B cell (primary cell): ENCODE measurements at regions not wholly inside any gene's neighbourhood (a gene's known extent, or its start where the extent isn't known, plus 50 kb on each side); places are given as distances from the start of the nearest gene placed in this dataset.

ENCODE experiments used
- ATAC-seq: fragments of 200-7000 bp; cut with Tn5 transposase; one replicate; pipeline ENCODE4 v1.10.0; 2021; ENCODE audit warnings: low read depth, mild to moderate bottlenecking, moderate number of reproducible peaks, moderate library complexity
- CTCF ChIA-PET: fragments of 350-600 bp; sonication (Branson Sonifier 250); formaldehyde crosslinking; loops from one replicate; lab custom pipeline; 2021; ENCODE audit warnings: antibody characterized with exemption, inconsistent platforms; lab: Charles Lee
- POLR2A ChIA-PET: fragments of 350-600 bp; sonication (Branson Sonifier 250); formaldehyde crosslinking; loops from one replicate; lab custom pipeline; 2021; ENCODE audit warnings: antibody characterized with exemption; lab: Charles Lee
- DNase-seq: peaks from one replicate; pipeline ENCODE4 v3.0.0; 2013
- H2AFZ ChIP-seq: 2 replicates; pipeline ENCODE4 v1.6.1; 2012; ENCODE audit warnings: mild to moderate bottlenecking, low read depth, low read length; ENCODE audit not compliant: insufficient read depth, poor library complexity, severe bottlenecking
- H3K27ac ChIP-seq, 2 donors: 1 replicate in 1 of 2; 2 replicates in 1 of 2; pipeline ENCODE4 v1.5.1; 2012 to 2013; ENCODE audit warnings: low read length in 2 of 2, mild to moderate bottlenecking in 2 of 2, moderate library complexity in 1 of 2
- H3K27me3 ChIP-seq, 4 experiments: fragments of 200-600 bp in 1 of 4; sonication (generic) in 1 of 4; replicated peaks in 1 of 4; 1 replicate in 2 of 4; 2 replicates in 2 of 4; pipeline versions ENCODE4 v1.6.1 to v1.7.0; 2013 to 2016; ENCODE audit warnings: low read length in 3 of 4, mild to moderate bottlenecking in 2 of 4, mixed read lengths in 1 of 4, moderate library complexity in 1 of 4; ENCODE audit not compliant: insufficient read depth in 4 of 4, control insufficient read depth in 3 of 4; ENCODE audit errors: control extremely low read depth in 1 of 4
- H3K36me3 ChIP-seq, 2 experiments: replicated peaks in 1 of 2; 1 replicate in 1 of 2; 2 replicates in 1 of 2; pipeline versions ENCODE4 v1.6.1 to v1.7.1; 2013; ENCODE audit warnings: low read length in 1 of 2; ENCODE audit not compliant: insufficient read depth in 2 of 2, control insufficient read depth in 1 of 2; ENCODE audit errors: control extremely low read depth in 1 of 2, extremely low read depth in 1 of 2
- H3K4me1 ChIP-seq, 2 donors: fragments of 200-600 bp in 1 of 2; sonication (generic) in 1 of 2; 1 replicate in 1 of 2; 2 replicates in 1 of 2; pipeline versions ENCODE4 v1.5.1 to v1.6.1; 2013 to 2017; ENCODE audit warnings: low read length in 2 of 2; ENCODE audit not compliant: control insufficient read depth in 2 of 2, insufficient read depth in 2 of 2
- H3K4me2 ChIP-seq: replicated peaks from 2 replicates; pipeline ENCODE3; 2012; ENCODE audit warnings: mild to moderate bottlenecking, low read depth, low read length; ENCODE audit not compliant: poor library complexity, severe bottlenecking
- H3K4me3 ChIP-seq, 5 experiments: fragments of 200-600 bp in 1 of 5; sonication (generic) in 1 of 5; 1 replicate in 3 of 5; 2 replicates in 2 of 5; pipeline versions ENCODE4 v1.5.1 to v1.7.0; 2011 to 2016; ENCODE audit warnings: low read length in 4 of 5, mild to moderate bottlenecking in 4 of 5, low read depth in 2 of 5, control low read depth in 1 of 5, moderate library complexity in 1 of 5; ENCODE audit not compliant: insufficient read depth in 1 of 5; ENCODE audit errors: control extremely low read depth in 1 of 5, extremely low read depth in 1 of 5
- H3K79me2 ChIP-seq: fragments of 200-600 bp; sonication (generic); one replicate; pipeline ENCODE4 v1.6.0; 2016; ENCODE audit warnings: low read length; ENCODE audit not compliant: control insufficient read depth, insufficient read depth
- H3K9ac ChIP-seq: fragments of 200-600 bp; sonication (generic); 2 replicates; pipeline ENCODE4 v1.6.1; 2017; ENCODE audit warnings: mild to moderate bottlenecking, low read length, moderate library complexity
- H3K9me3 ChIP-seq, 3 donors: one replicate each; pipeline versions ENCODE4 v1.6.1 to v1.7.1; 2013; ENCODE audit warnings: low read length in 2 of 3; ENCODE audit not compliant: control insufficient read depth in 2 of 3, insufficient read depth in 1 of 3; ENCODE audit errors: control extremely low read depth in 1 of 3
- H4K20me1 ChIP-seq: 2 replicates; pipeline ENCODE4 v1.6.0; 2012; ENCODE audit warnings: mild to moderate bottlenecking, low read length; ENCODE audit not compliant: insufficient read depth, control insufficient read depth, poor library complexity, severe bottlenecking
- H3K27ac Mint-ChIP-seq: one replicate; pipeline ENCODE4 v1.8.0; 2021; ENCODE audit warnings: mixed read lengths
- H3K27me3 Mint-ChIP-seq: one replicate; pipeline ENCODE4 v1.8.0; 2021; ENCODE audit warnings: mixed read lengths
- H3K4me1 Mint-ChIP-seq: one replicate; pipeline ENCODE4 v1.8.0; 2021; ENCODE audit warnings: mixed read lengths
- H3K4me3 Mint-ChIP-seq: one replicate; pipeline ENCODE4 v1.8.0; 2021; ENCODE audit warnings: mixed read lengths
- H3K9me3 Mint-ChIP-seq: one replicate; pipeline ENCODE4 v1.8.0; 2022; ENCODE audit warnings: mixed read lengths; ENCODE audit not compliant: insufficient read depth
- EZH2 ChIP-seq: IDR thresholded peaks from 2 replicates; pipeline ENCODE4 v1.6.1; 2012; ENCODE audit warnings: borderline replicate concordance, low read depth, mild to moderate bottlenecking, moderate library complexity, low read length; ENCODE audit not compliant: insufficient read depth, poor library complexity, severe bottlenecking
- WGBS: methylation state at CpG from one replicate; pipeline ENCODE4 v1.1.5; 2013; ENCODE audit warnings: missing lambda C conversion rate; ENCODE audit not compliant: insufficient coverage; 5-methylcytosine and 5-hydroxymethylcytosine counted together
- intact Hi-C: fragments of 100-400 bp; cut with micrococcal nuclease; formaldehyde crosslinking; loops from one replicate; pipeline ENCODE4 v1.10.0; 2022
- TF ChIP-seq, protein P1 (sequence below): fragments of 200-600 bp; IDR thresholded peaks from one replicate; pipeline ENCODE4 v1.8.0; 2022; ENCODE audit warnings: antibody characterized with exemption, mild to moderate bottlenecking

DNA sequence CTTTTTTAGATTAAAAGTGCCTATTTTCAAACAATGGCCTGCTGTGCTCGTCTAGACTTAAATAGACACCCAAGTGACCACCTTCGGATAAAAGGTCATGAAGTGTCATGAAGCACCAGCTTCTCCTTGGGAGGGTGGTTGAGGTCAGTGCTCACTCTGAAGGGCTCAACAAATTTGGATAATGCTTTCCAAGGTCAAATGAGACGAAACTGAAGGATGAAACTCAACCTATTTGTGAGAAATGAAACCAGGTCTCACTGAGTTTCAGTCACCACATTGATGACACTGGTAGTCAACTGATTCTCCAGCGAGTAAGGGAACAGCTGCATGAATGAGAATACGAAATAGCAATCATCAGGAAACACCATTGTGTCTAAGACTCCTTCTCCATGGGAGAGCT lies 852.6 kb downstream of the NTRK3 start:
- Histone ChIP-seq H3K9me3 (peaks cover 0 to 10% (median 0%) of the 10 kb centered on the region in 3 donors), H3K27me3 (no peaks in the 10 kb centered on the region), H3K27ac (no peak overlapping the region), H2AFZ (no peak overlapping the region), H3K4me3 (no peak overlapping the region), H3K79me2 (no peaks in the 10 kb centered on the region), H3K4me2 (no peak overlapping the region), H3K4me1 (no peaks in the 10 kb centered on the region), H3K36me3 (no peaks in the 10 kb centered on the region), H4K20me1 (no peaks in the 10 kb centered on the region), H3K9ac (no peak overlapping the region)
- intact Hi-C loops = no loop called here
- H3K27me3 Mint-ChIP-seq = no peaks in the 10 kb centered on the region
- no peak for TF ChIP-seq EZH2
- TF ChIP-seq, protein P1, sequence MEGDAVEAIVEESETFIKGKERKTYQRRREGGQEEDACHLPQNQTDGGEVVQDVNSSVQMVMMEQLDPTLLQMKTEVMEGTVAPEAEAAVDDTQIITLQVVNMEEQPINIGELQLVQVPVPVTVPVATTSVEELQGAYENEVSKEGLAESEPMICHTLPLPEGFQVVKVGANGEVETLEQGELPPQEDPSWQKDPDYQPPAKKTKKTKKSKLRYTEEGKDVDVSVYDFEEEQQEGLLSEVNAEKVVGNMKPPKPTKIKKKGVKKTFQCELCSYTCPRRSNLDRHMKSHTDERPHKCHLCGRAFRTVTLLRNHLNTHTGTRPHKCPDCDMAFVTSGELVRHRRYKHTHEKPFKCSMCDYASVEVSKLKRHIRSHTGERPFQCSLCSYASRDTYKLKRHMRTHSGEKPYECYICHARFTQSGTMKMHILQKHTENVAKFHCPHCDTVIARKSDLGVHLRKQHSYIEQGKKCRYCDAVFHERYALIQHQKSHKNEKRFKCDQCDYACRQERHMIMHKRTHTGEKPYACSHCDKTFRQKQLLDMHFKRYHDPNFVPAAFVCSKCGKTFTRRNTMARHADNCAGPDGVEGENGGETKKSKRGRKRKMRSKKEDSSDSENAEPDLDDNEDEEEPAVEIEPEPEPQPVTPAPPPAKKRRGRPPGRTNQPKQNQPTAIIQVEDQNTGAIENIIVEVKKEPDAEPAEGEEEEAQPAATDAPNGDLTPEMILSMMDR = no peak
- no peaks in the 10 kb centered on the region for H3K9me3 Mint-ChIP-seq
- no peak overlapping the region for H3K4me3 Mint-ChIP-seq
- no peak for ATAC-seq
- no peaks in the 10 kb centered on the region for H3K4me1 Mint-ChIP-seq
- POLR2A ChIA-PET = no interaction called here
- WGBS = 83% methylated on average over 5 of the region's 5 CpGs
- H3K27ac Mint-ChIP-seq = no peak overlapping the region
- CTCF ChIA-PET = no interaction called here
- DNase-seq = no peak

DNA sequence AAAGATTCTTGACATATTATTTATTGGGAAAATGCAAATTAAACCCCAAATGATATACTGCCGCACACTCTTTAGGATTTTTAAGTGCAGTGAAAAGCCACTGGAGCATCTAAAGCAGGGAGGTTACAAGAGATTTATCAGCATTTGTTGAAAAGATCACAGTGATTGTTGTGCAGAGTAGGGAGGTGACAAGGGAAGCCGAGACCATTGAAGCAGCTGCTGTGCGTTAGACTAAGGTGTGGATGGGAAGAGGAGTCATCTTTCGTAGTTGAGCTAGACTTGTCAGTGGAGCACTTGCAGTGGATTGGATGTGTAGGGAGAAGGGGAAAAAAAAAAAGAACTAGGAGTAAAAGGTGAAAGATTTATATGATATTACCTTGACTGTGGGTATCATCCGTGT lies 854.6 kb downstream of the NTRK3 start:
- H3K4me3 ChIP-seq = no peak overlapping the region
- 79% methylated on average over 3 of the region's 5 CpGs for WGBS
- no peak for DNase-seq

More for the DNA sequence above, 854.6 kb downstream of the NTRK3 start:
- Histone ChIP-seq H2AFZ (no peak overlapping the region), H3K9ac (no peak overlapping the region), H3K79me2 (no peaks in the 10 kb centered on the region), H4K20me1 (no peaks in the 10 kb centered on the region), H3K27me3 (no peaks in the 10 kb centered on the region), H3K36me3 (no peaks in the 10 kb centered on the region), H3K9me3 (peaks cover 0 to 10% (median 0%) of the 10 kb centered on the region in 3 donors), H3K4me1 (no peaks in the 10 kb centered on the region), H3K4me2 (no peak overlapping the region), H3K27ac (no peak overlapping the region)
- Mint-ChIP-seq H3K4me3 (no peak overlapping the region), H3K4me1 (no peaks in the 10 kb centered on the region), H3K27ac (no peak overlapping the region), H3K27me3 (no peaks in the 10 kb centered on the region), H3K9me3 (no peaks in the 10 kb centered on the region)
- TF ChIP-seq, protein P1 = no peak
- TF ChIP-seq EZH2 = no peak
- intact Hi-C loops = no loop called here
- ChIA-PET POLR2A (no interaction called here), CTCF (interaction anchor here (0.7 kb wide), 1 partner anchor 330 kb away, joined by 3 read pairs; no protein-coding TSS in a partner anchor)
- no peak for ATAC-seq
